WI38 (cell line): ENCODE measurements at regions not wholly inside any gene's neighbourhood (a gene's known extent, or its start where the extent isn't known, plus 50 kb on each side); places are given as distances from the start of the nearest gene placed in this dataset.

Source experiments
- H3K4me3 ChIP-seq: 2 replicates; pipeline ENCODE4 v1.5.1; 2011; ENCODE audit warnings: low read depth, mild to moderate bottlenecking, control low read depth, low read length
- CTCF ChIP-seq: IDR thresholded peaks from 2 replicates; pipeline ENCODE4 v1.5.1; 2012; ENCODE audit warnings: low read depth, mild to moderate bottlenecking, control low read depth, low read length

- no peak for TF ChIP-seq CTCF
These were observed 208.3 kb upstream of the SPRED2 start for GRCh38 chr2:65640793-65641103.

GRCh38 chr2:65639156-65639864 is 206.9 kb upstream of the SPRED2 start:
- no peak overlapping the region for H3K4me3 ChIP-seq
- no peak for TF ChIP-seq CTCF

More at GRCh38 chr2:65640793-65641103, 208.3 kb upstream of the SPRED2 start:
- no peak overlapping the region for H3K4me3 ChIP-seq

- H3K4me3 ChIP-seq, result no peak overlapping the region
- TF ChIP-seq CTCF, result no peak
These were observed 206.0 kb upstream of the SPRED2 start for GRCh38 chr2:65638443-65638842.

- no peak for TF ChIP-seq CTCF
- no peak overlapping the region for H3K4me3 ChIP-seq
These were observed 204.5 kb upstream of the SPRED2 start for GRCh38 chr2:65636813-65637483.

- H3K4me3 ChIP-seq, result no peak overlapping the region
These were observed 203.6 kb upstream of the SPRED2 start for GRCh38 chr2:65636024-65636423.

GRCh38 chr2:65634304-65634703 is 201.9 kb upstream of the SPRED2 start:
- TF ChIP-seq CTCF, result no peak

More at GRCh38 chr2:65636024-65636423, 203.6 kb upstream of the SPRED2 start:
- TF ChIP-seq CTCF, result no peak

GRCh38 chr2:65630643-65631042 is 198.2 kb upstream of the SPRED2 start:
- no peak for TF ChIP-seq CTCF
- H3K4me3 ChIP-seq, result no peak overlapping the region

More at GRCh38 chr2:65634304-65634703, 201.9 kb upstream of the SPRED2 start:
- H3K4me3 ChIP-seq, result no peak overlapping the region
